ENCODE measurements at regions not wholly inside any gene's neighbourhood (a gene's known extent, or its start where the extent isn't known, plus 50 kb on each side); places are given as distances from the start of the nearest gene placed in this dataset.

- H3K27me3 ChIP-seq (ENCODE audit: control insufficient read depth in 2 of 2, insufficient read depth in 2 of 2, low read length in 2 of 2) = peaks cover 90 to 92% of the 10 kb centered on the region in 2 experiments
- no peak for FAIRE-seq
- no peaks in the 10 kb centered on the region for H3K9me1 ChIP-seq (ENCODE audit: control insufficient read depth, insufficient read depth, low read length)
- POLR2A ChIA-PET = interaction anchor here (0.6 to 2.5 kb wide), 8 partner anchors 10 to 622 kb away, joined by 3 to 9 read pairs (median 4); no protein-coding TSS in a partner anchor
- in situ Hi-C loops (cut with MboI) = no loop called here
- H3K9ac ChIP-seq (ENCODE audit: insufficient read depth in 1 of 2, low read depth in 2 of 2, low read length in 2 of 2) = peak overlapping the region in 1 of 2 experiments; percentile 27; a peak in 1 of 4 replicates
- H3K9me3 ChIP-seq (replicated peaks; ENCODE audit: control insufficient read depth, insufficient read depth, low read depth, low read length) = no peaks in the 10 kb centered on the region
- H3K4me3 ChIP-seq = no peak overlapping the region
- WGBS (ENCODE audit: insufficient coverage, low coverage, missing lambda C conversion rate) = 4% methylated on average over 25 of the region's 25 CpGs
- intact Hi-C loops (cut with micrococcal nuclease) = loop anchor here (5.0 to 10.0 kb wide), 3 partner anchors 57 to 533 kb away; no protein-coding TSS in a partner anchor
- peaks cover 31% of the 10 kb centered on the region for H4K20me1 ChIP-seq (replicated peaks; ENCODE audit: control insufficient read depth, insufficient read depth, low read length)
- peak in 1 of 4 experiments; percentile 45 for DNase-seq (ENCODE audit: extremely low read depth in 1 of 4, low spot score in 3 of 4)
- ATAC-seq = peak; percentile 2; the same call in 1 of the 3 replicates
- no TSS peak for BruUV-seq (replicated peaks)
- no peak overlapping the region for H3K27ac ChIP-seq (ENCODE audit: extremely low read depth, low read depth, low read length)
- H3K4me2 ChIP-seq (ENCODE audit: insufficient read depth, low read length) = no peak overlapping the region
- H3K79me2 ChIP-seq (ENCODE audit: control insufficient read depth, insufficient read depth, low read length) = no peaks in the 10 kb centered on the region
- CTCF ChIA-PET (ENCODE audit: low intra/inter-chr PET ratio) = interaction anchor here (0.6 kb wide), 1 partner anchor 1084 kb away, joined by 3 read pairs; no protein-coding TSS in a partner anchor
- H3K4me1 ChIP-seq (replicated peaks in 1 of 2; ENCODE audit: control insufficient read depth in 2 of 2, insufficient read depth in 2 of 2, low read length in 2 of 2) = peaks cover 9 to 22% of the 10 kb centered on the region in 2 experiments; a peak in 4 of 5 replicates
- H3K36me3 ChIP-seq (ENCODE audit: control insufficient read depth, insufficient read depth, low read length) = no peaks in the 10 kb centered on the region
- no peak overlapping the region for H2AFZ ChIP-seq (ENCODE audit: low read depth, low read length)
- TF ChIP-seq GABPA (tag; conservative IDR thresholded peaks at IDR 0.05; ENCODE audit: low read depth) (peak; percentile 55; the same call in 1 of the 2 replicates), ELF1 (tag; IDR thresholded peaks at IDR 0.05) (no peak), ETV6 (IDR thresholded peaks at IDR 0.05; ENCODE audit: borderline replicate concordance in 1 of 2, low read depth in 2 of 2, low read length in 1 of 2) (no peak), ETV6 (CRISPR knock-in tag; IDR thresholded peaks at IDR 0.05; ENCODE audit: borderline replicate concordance) (no peak), ZNF121 (CRISPR knock-in tag; conservative IDR thresholded peaks at IDR 0.05) (no peak), PHB2 (IDR thresholded peaks at IDR 0.05; ENCODE audit: low read depth) (no peak), TEAD4 (IDR thresholded peaks at IDR 0.05; ENCODE audit: low read length) (no peak), TEAD4 (CRISPR knock-in tag; IDR thresholded peaks at IDR 0.05; ENCODE audit: borderline replicate concordance) (no peak), CEBPG (CRISPR knock-in tag; IDR thresholded peaks at IDR 0.05) (0 out of 2 replicates have a peak, but pooled peaks have one; percentile 5), CEBPG (tag; conservative IDR thresholded peaks at IDR 0.05 in 1 of 2, IDR thresholded peaks at IDR 0.05 in 1 of 2) (no peak), ZNF668 (CRISPR knock-in tag; IDR thresholded peaks at IDR 0.05) (no peak), FOSL1 (tag; conservative IDR thresholded peaks at IDR 0.05) (no peak), PTTG1 (tag; IDR thresholded peaks at IDR 0.05; ENCODE audit: low read depth) (no peak)
- TF ChIP-seq, protein P1, sequence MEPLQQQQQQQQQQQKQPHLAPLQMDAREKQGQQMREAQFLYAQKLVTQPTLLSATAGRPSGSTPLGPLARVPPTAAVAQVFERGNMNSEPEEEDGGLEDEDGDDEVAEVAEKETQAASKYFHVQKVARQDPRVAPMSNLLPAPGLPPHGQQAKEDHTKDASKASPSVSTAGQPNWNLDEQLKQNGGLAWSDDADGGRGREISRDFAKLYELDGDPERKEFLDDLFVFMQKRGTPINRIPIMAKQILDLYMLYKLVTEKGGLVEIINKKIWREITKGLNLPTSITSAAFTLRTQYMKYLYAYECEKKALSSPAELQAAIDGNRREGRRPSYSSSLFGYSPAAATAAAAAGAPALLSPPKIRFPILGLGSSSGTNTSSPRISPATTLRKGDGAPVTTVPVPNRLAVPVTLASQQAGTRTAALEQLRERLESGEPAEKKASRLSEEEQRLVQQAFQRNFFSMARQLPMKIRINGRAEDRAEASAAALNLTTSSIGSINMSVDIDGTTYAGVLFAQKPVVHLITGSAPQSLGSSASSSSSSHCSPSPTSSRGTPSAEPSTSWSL (CRISPR knock-in tag; IDR thresholded peaks at IDR 0.05; ENCODE audit: borderline replicate concordance) = no peak
- TF ChIP-seq, protein P2, sequence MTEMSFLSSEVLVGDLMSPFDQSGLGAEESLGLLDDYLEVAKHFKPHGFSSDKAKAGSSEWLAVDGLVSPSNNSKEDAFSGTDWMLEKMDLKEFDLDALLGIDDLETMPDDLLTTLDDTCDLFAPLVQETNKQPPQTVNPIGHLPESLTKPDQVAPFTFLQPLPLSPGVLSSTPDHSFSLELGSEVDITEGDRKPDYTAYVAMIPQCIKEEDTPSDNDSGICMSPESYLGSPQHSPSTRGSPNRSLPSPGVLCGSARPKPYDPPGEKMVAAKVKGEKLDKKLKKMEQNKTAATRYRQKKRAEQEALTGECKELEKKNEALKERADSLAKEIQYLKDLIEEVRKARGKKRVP (CRISPR knock-in tag; IDR thresholded peaks at IDR 0.05) = no peak
These were observed 83.2 kb upstream of the CLDN5 start for GRCh38 chr22:19607192-19608002.
